GM12875 (cell line): ENCODE measurements at regions not wholly inside any gene's neighbourhood (a gene's known extent, or its start where the extent isn't known, plus 50 kb on each side); places are given as distances from the start of the nearest gene placed in this dataset.

ENCODE experiments used
- H3K4me3 ChIP-seq: one replicate; pipeline ENCODE4 v1.5.1; 2011; ENCODE audit warnings: low read depth, low read length, control low read depth
- TF ChIP-seq, protein P1 (sequence below): IDR thresholded peaks from 2 replicates; pipeline ENCODE4 v1.5.1; 2011; ENCODE audit warnings: low read depth, mild to moderate bottlenecking, control low read depth, inconsistent platforms, low read length, moderate library complexity, borderline replicate concordance; ENCODE audit not compliant: insufficient read depth

DNA sequence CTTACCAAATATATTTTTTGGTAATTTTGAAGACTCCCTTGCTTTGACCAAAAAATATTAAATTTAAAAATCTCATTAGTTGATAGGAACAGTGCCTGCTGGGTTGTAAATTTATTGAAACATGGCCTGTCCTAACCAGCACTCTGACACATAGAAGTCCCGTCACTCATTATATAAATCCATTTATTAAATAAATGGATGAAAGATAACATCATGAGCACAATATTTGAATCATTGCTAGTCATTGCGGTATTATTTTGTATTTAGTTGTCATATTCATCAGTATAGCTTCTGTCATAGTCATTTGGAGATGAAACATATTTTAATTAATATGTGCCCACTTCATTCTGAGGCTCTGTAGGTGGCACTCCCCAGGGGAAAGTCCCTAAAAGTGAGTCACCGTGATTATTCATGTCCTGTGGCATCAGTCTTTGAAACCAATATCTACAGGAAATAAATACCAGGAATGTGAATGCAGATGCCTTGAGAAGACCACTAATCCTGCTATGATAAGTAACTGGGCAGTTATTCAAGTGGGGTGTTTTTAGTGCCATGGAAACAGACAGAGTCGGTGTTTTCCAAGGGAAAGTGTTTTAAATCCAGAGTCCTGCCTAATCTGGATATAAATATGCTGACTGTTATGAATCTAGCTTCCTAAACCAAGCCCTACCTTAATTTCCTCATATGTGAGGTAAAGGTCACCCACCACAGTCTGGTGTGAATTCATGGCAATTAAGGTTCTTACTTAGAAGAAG lies 302.0 kb downstream of the DUSP10 start:
- no peak overlapping the region for H3K4me3 ChIP-seq
- TF ChIP-seq, protein P1, sequence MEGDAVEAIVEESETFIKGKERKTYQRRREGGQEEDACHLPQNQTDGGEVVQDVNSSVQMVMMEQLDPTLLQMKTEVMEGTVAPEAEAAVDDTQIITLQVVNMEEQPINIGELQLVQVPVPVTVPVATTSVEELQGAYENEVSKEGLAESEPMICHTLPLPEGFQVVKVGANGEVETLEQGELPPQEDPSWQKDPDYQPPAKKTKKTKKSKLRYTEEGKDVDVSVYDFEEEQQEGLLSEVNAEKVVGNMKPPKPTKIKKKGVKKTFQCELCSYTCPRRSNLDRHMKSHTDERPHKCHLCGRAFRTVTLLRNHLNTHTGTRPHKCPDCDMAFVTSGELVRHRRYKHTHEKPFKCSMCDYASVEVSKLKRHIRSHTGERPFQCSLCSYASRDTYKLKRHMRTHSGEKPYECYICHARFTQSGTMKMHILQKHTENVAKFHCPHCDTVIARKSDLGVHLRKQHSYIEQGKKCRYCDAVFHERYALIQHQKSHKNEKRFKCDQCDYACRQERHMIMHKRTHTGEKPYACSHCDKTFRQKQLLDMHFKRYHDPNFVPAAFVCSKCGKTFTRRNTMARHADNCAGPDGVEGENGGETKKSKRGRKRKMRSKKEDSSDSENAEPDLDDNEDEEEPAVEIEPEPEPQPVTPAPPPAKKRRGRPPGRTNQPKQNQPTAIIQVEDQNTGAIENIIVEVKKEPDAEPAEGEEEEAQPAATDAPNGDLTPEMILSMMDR, result no peak

DNA sequence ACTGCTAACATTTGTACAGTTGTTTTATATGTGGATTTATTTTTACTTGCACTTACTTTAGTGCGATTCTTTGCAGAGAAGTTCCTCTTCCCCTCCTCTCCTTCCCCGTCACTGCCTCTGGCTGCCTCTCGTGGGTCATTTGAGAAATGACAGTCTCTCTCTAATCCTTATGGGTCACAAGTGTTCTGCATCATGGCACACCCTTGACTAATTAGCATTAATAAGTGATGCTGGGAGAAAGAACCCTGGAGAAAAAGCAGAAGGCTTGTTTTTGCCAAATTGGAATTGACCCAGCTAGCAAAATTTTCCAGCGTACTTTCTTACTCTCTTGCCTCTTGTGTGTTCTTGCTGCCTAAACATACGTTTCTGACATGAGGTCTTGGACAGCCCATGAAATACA lies 301.2 kb downstream of the DUSP10 start:
- TF ChIP-seq, protein P1, result no peak
- no peak overlapping the region for H3K4me3 ChIP-seq

DNA sequence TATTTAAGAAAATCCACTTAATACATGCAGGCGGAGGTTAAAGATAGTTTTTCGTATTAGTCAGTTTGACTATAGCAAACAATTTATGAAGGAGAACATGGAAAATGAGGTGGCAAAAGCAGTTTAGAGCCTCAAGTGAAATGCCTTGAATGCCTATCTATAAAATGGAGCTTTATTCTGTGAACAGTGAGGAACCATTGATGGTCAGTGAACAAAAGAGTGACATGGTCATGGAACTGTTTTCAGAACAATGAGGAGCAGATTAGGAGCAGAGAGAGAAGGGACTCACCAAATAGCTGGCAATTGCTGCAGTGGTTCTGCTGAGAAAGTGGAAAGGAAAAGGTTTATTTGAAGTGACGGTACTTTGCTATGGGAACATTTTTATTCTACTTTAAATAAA lies 299.8 kb downstream of the DUSP10 start:
- TF ChIP-seq, protein P1, result no peak
- H3K4me3 ChIP-seq, result no peak overlapping the region

DNA sequence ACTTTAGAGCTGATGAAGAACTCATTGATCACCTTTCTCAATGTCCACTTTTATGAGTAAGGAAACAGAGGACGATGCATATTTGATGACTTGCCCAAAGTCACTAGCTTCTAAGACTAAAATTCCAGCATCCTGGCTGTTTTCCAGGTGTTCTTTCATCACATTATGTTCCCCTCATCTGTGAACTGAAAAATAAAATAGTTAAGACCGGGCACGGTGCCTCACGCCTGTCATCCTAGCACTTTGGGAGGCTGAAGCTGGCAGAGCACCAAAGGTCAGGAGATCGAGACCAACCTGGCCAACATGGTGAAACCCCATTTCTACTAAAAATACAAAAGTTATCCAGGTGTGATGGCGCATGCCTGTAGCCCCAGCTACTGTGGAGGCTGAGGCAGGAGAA lies 297.5 kb downstream of the DUSP10 start:
- TF ChIP-seq, protein P1, result no peak

DNA sequence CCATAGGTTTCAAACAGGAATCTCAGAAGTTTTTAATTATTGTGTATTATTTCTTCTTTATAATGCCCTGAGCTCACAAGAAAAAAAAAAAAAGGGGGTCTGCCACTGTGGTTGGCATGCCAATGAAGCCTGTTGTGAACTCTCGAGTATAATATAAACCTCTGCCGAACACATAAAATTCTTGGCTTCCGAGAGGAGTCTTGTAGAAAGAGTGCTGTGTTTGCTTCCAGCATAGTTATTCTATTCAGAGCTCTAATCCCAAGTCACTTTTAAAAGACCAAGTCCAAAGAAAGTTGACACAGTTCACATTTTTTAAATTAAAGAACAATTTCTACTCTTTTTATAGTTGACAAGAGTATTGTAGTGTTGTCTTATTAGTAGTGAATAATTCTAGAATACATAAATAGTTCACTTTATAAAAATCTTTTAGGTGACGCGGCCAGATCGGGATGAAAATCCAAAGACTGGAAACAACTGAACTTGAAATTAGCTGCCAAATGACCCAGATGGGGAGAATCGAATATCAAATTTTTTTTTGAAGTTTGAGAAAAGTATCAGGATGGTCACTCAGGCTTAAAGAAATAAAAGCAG lies 293.2 kb downstream of the DUSP10 start:
- H3K4me3 ChIP-seq, result no peak overlapping the region
- TF ChIP-seq, protein P1, result no peak

More for the DNA sequence above, 297.5 kb downstream of the DUSP10 start:
- no peak overlapping the region for H3K4me3 ChIP-seq

DNA sequence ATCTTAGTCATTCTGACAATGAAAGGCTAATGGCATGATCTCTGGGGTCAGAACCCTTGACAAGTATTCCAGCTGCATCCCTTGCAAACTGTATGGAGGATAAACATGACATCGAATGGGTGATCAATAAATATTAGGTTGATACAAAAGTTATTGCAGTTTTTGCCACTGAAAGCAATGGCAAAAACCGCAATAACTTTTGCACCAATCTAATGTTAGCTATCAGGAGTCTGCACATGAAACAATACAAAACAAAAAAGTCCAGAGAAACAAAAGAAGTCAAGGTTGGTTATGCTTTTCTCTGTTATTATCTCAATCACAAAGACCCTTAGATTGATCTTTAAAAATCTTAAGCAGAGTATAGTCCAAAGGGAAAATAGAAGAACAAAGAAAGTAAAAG lies 292.7 kb downstream of the DUSP10 start:
- TF ChIP-seq, protein P1, result no peak
- H3K4me3 ChIP-seq, result no peak overlapping the region

DNA sequence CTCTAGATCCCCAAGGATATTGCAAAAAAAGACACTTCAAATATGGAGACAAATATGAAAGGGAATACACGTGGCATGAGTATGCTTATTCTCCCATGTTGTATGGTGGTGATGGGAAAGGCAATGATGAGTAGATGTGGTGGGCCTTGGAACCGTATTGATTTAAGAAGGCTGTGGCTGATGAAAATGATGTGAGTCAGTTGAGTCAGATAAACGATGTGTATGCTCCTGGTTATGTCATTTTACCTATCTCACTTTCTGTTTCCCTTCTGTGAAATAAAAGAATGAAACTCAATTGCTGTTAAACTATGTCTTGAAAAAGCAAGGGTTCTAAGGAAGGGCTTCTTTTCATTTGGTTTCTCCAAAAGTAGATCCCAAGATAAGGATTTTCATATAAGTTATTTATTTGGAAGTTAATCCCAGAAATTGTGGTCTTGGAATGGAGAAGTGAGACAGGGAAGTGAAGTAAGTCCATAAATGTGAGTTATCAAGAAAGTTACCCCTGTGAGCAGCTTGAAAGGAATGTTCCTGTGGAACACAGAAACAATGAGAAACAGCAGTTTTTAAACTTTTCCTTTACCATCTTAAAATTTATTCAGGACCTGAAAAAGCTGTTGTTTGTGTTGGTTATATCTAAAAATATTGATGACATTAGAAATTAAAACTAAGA lies 292.0 kb downstream of the DUSP10 start:
- H3K4me3 ChIP-seq, result no peak overlapping the region
- TF ChIP-seq, protein P1, result no peak
